Suppressor macrophage treated with lipopolysaccharide for 4 hours (primary cell): ENCODE measurements at regions not wholly inside any gene's neighbourhood (a gene's known extent, or its start where the extent isn't known, plus 50 kb on each side); places are given as distances from the start of the nearest gene placed in this dataset.

ENCODE experiments used
- DNase-seq: peaks from one replicate; pipeline ENCODE4 v3.0.0-alpha.2; 2020

GRCh38 chr15:92224843-92225242 is 168.8 kb upstream of the ST8SIA2 start:
- no peak for DNase-seq

GRCh38 chr15:92226020-92226612 is 167.6 kb upstream of the ST8SIA2 start:
- peak; percentile 19 for DNase-seq

- no peak for DNase-seq
Measured at GRCh38 chr15:92228830-92229229, 164.9 kb upstream of the ST8SIA2 start.

GRCh38 chr15:92231461-92231860 is 162.2 kb upstream of the ST8SIA2 start:
- no peak for DNase-seq

GRCh38 chr15:92232317-92232716 is 161.4 kb upstream of the ST8SIA2 start:
- DNase-seq, result peak; percentile 3

GRCh38 chr15:92232876-92233275 is 160.8 kb upstream of the ST8SIA2 start:
- DNase-seq, result no peak

GRCh38 chr15:92243227-92243626 is 150.5 kb upstream of the ST8SIA2 start:
- DNase-seq, result no peak

GRCh38 chr15:92244703-92245102 is 149.0 kb upstream of the ST8SIA2 start:
- DNase-seq, result no peak

- no peak for DNase-seq
Measured at GRCh38 chr15:92247649-92248242, 145.9 kb upstream of the ST8SIA2 start.

- no peak for DNase-seq
Measured at GRCh38 chr15:92266796-92267685, 126.6 kb upstream of the ST8SIA2 start.

- DNase-seq, result no peak
Measured at GRCh38 chr15:92268900-92269299, 124.8 kb upstream of the ST8SIA2 start.

- DNase-seq, result no peak
Measured at GRCh38 chr15:92271179-92271578, 122.5 kb upstream of the ST8SIA2 start.

- DNase-seq, result no peak
Measured at GRCh38 chr15:92272106-92272505, 121.6 kb upstream of the ST8SIA2 start.

- no peak for DNase-seq
Measured at GRCh38 chr15:92273286-92273685, 120.4 kb upstream of the ST8SIA2 start.

- DNase-seq, result no peak
Measured at GRCh38 chr15:92273723-92274122, 120.0 kb upstream of the ST8SIA2 start.

- DNase-seq, result peak; percentile 55
Measured at GRCh38 chr15:92277776-92278175, 115.9 kb upstream of the ST8SIA2 start.

GRCh38 chr15:92283813-92284212 is 109.9 kb upstream of the ST8SIA2 start:
- DNase-seq, result no peak

- DNase-seq, result peak; percentile 28
Measured at GRCh38 chr15:92288755-92289154, 104.9 kb upstream of the ST8SIA2 start.

GRCh38 chr15:92289733-92290132 is 103.9 kb upstream of the ST8SIA2 start:
- no peak for DNase-seq

GRCh38 chr15:92290359-92290992 is 103.2 kb upstream of the ST8SIA2 start:
- DNase-seq, result no peak

GRCh38 chr15:92291900-92292299 is 101.8 kb upstream of the ST8SIA2 start:
- DNase-seq, result no peak

GRCh38 chr15:92294759-92295158 is 98.9 kb upstream of the ST8SIA2 start:
- no peak for DNase-seq

- no peak for DNase-seq
Measured at GRCh38 chr15:92304223-92304975, 89.3 kb upstream of the ST8SIA2 start.
